ENCODE measurements at regions not wholly inside any gene's neighbourhood (a gene's known extent, or its start where the extent isn't known, plus 50 kb on each side); places are given as distances from the start of the nearest gene placed in this dataset.

DNA sequence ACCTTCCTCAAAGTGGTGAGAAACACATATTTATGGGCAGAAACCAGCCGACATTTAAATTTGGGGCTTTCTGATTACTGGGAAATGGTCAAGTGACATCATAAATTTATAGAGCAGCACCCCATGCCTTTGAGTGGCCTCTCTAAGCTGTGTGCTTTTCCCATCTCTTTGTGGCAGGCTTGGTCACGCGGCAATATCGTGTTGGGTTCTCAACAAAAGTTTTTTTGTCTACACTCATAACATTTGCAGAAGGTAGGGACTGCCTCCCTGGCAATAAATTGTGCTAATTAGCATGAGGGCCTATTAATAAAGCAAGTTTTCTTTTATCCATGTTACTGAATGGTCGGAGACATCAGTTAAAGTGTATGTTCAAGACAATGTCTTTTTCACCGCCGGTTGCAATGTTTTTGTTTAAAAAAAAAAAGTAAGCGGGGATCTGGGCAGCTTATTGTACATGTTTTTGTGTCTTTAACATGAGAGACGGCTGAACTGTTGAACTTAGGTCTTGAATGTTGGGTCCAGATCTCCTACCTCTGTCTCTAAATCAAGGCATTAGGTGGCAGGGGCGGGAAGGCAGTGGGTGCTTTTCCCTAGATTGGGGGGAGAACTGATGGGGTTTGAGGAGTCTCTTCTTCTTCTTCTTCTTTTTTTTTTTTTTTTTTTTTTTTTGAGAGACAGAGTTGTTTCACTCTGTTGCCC lies 193.3 kb downstream of the PHETA1 start:
- DNase-seq (ENCODE audit: low spot score): no peak

DNA sequence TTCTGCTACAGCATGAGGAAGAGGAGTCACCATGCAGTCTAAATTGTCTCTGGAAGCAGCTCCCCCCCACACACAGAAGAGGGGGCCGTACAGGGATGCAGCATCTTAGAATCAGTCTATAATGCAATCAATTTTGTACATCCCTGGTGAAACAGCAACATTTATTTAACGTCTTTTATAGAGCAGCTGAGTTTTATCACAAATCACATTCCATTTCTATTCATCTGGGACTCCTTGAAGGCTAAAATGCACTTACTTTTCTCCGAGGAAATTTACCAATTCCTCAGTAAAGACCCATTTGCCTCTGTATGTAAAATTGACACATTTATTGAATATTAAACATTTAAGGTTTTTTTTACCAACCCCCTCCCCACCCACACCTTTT lies 193.9 kb downstream of the PHETA1 start:
- no peak for DNase-seq (ENCODE audit: low spot score)

DNA sequence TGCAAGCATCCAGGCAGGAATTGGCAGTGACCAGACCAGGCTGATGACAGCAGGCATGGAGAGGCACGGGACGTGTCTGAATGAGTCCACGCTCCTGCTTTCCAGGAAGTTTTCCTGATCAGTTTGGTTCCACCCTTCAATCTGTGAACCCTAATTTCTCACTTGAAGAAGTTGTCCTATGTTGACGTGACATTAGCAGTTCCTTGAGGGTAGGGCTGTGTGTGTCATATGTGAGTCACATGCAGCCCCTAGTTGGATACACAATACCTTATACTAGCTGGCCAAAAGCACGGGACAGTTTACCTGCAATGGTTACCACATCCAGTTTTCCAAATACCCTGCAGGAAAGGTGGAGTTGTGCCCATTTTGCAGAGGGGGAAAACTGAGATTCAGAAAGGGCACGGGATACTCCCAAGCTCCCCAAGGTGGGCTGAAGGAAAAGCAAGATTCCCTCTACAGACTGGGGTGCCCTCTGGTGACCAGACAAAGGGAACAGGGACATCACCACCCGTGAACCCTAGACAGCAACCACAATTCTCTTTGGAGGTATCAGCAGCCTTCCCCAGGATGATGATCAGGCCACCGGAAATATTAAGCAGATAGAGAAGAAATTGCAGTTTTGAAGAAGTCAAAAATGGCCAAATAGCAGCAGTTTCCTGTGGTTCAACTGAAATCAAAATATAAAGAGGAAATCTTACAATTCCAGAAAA lies 194.5 kb downstream of the PHETA1 start:
- DNase-seq (ENCODE audit: low spot score): peak; percentile 13

DNA sequence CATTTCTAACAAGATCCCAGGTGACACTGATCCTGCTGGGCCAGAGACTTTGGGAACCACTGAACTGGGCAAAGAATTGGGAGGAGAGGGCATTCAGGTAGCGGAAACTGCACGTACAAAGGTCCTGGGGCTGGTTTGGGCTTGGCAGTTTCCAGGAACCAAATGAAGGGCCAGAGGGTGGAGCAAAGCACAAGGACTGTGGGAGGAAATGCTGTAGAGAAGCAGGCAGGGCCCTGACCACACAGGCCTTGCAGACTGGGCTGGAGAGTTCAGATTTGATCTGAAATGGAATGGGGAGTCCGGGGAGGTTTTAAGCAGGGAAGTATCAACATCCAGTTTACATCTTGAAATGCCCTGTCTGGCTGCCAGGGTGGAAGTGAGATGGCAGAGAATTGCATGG lies 195.1 kb downstream of the PHETA1 start:
- DNase-seq (ENCODE audit: low spot score): no peak

DNA sequence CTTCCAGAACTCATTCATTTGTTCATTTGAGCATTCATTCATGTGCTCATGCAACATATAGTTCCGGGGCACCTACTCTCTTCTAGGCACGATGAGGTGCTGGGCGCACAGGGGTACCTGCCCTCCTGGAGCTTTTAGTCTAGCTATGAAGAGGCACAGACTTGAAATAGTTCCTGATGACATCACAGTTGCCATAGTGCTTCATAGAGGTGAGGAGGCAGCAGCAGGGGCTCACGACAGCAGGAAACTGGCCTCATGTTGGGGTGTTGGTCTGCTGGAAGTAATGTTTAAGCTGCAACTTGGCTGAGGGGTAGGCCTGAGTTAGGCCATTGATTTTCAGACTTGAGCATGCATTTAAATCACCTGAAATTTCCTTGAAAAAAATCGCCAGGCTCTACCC lies 195.5 kb downstream of the PHETA1 start:
- no peak for DNase-seq (ENCODE audit: low spot score)

DNA sequence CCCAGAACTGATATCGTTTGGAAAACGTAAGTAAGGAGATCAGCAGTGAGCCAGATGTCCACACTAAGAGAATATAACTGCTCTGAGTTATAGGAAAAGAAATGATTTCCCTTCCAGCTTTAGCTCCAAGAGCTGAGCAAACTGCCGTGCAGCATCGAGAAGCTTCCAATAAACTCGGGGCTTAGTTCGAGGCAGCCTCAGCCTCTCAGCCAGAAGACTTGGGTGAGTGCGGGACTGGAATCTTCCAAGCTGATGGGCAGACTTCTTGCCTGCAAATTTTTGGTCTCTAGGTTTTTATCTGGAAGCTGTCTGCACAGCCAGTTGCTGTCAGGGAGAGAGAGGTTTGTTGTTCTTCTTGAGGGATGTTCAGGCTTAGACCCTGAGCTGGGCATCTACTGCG lies 196.1 kb downstream of the PHETA1 start:
- no peak for DNase-seq (ENCODE audit: low spot score)

DNA sequence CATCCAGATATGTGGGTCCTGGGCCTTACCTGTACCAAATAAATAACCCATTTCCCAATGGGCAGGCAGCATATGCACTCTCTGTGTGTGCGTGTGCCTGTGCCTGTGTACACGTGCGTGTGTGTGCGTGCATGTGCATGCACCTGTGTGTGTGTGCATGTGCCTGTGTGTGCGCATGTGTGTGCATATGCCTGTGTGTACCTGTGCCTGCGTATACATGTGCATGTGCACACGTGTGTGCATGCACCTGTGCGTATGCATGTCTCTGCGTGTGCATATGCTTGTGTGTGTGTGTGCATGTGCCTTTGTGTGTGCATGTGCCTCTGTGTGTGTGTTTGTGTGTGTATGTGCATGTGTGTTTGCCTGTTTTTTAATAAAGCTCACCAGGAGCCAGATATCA lies 197.1 kb downstream of the PHETA1 start:
- DNase-seq (ENCODE audit: low spot score): no peak

DNA sequence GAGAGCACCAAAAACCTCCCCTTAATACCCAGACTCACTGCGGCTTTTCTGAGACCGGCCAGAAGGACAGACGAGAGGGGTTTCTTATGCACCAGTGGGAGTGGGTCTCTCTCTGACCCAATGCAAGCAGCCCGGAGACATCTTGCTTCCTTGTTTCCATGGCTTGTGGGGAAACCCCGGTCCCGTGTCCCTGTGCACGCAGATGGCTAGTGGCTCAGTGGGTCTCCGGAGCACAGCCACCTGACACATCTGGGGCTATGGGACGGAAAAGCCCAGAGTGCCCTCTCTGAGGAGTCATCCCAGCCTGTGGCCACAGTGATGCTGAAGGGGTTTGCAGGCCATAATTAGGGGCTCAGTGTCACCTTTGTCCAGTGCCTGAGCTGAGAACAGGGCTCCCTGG lies 197.6 kb downstream of the PHETA1 start:
- DNase-seq (ENCODE audit: low spot score): no peak

DNA sequence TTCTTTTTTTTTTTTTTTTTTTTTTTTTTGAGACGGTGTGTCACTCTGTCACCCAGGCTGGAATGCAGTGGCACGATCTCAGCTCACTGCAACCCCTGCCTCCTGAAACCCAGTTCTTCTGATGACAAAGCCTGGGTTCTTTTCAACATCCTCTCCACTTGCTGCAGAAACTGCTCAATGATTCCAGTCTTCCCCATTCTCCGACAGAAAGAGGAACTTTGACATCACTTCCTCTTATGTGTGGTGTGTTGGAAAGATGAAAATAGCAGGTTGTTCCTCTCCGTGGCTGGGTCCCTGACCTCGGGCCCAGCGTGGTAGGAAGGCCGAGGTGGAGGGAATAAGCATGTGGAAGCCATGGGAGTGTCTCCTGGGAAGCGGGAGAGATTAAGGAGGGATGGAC lies 198.4 kb downstream of the PHETA1 start:
- no peak for DNase-seq (ENCODE audit: low spot score)

DNA sequence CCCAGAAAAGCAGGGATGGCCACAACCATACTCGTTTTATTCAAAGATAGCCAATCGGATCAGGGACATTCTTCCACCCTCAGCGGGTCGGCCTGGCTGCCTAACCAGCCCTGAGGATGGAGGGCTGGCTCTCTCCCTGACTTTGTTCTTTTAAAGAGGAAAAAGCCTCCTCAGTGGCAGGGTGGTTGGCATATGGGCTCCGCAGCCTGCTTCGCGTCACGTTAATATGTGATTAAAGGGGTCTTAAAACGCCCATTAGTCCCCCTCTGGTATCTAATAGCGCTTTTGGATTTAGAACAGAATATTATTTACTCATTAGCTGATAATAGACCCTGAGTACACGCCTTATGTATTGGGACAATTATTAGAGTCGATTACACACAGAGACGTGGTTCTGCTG lies 199.4 kb downstream of the PHETA1 start:
- DNase-seq (ENCODE audit: low spot score): no peak

DNA sequence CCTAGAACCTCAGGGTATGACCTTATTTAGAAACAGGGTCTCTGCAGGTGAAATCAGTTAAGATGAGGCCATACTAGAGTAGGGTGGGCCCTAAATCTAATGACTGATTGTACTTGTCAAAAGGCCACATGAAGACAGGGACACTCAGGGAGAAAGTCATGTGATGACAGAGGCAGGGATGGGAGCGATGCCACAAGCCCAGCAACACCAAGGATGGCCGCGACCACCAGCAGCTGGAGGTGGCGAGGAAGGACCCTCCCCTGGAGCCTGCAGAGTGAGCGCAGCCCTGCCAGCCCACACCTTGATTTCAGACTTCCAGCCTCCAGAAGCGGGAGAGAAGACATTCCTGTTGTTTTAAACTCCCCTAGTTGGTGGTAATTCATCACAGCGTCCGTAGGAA lies 199.9 kb downstream of the PHETA1 start:
- no peak for DNase-seq (ENCODE audit: low spot score)

DNA sequence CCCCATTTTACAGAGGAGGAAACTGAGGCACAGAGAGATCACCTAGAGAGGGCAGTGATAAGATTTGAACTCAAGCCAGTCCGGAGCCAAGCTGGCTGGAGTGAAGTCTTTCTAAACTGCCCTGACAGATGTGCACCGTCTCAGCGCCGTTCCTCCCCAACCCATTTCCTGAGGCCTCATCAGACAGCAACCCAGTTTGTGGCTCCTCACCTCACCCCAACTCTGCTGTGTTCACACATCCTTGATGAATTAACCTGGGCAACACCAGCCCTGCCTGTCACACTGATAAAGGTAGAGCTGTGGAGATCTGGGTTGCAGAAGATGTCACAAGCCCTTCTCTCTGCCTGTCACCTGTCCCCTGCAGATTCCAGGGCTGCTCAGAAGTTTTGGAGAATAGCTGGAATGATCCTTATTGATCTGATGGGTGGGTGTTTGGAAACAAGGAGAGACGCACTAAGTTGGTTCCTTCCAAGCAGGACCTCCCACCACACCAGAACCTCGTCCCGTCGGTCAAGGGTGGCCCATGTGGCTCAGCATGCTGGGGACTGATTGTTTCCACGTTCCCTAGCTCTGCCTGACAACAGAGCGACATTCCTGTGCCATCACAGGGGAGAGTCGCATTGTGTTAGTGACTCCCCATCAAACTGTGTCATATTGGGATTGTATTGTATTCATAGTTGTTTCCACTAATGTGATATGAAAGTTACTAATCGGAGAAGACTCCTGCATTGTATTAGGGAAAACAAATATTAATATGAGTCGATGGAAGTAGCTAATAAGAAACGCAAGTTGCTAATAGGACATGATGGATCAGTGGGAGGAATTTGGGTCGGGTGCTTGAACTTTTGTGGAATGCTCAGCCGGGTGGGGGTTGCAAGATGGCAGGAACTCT lies 200.6 kb downstream of the PHETA1 start:
- no peak for DNase-seq (ENCODE audit: low spot score)

DNA sequence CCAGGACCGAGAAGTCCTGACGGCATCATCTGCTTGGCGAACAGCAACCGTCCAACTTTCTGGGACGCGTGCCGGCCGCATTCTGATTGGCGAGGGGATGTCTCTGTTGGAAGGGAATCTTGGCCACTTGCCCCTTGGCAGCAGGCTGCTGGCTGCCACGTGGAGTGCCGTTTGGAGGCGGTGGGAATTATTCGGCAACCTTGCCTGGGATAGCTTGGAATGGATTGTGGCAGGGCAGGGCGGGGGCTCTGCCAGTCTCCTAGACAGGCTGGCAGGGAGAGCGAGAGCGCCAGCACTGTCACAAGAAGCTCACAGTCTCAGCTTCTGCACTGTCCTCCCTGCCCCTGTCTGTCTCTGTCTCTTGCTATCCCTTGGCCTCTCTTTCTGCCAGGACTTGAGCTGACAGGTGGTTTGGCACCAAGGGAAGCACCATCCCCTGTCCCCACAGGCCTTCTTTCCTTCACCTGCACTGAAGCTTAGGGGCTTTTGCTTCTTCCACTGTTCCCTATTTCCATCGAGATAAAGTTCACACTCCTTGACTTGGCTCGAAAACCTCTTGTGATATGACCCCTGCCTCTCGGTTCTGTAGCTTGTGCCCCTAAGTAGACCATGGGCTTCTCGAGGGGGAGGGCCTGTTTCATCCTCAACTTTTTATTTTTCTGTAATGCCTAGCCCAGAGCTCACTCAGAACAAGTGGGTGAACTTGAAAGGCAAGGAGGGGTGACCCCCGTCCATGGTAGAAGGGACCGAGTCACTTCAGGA lies 201.9 kb downstream of the PHETA1 start:
- no peak for DNase-seq (ENCODE audit: low spot score)

DNA sequence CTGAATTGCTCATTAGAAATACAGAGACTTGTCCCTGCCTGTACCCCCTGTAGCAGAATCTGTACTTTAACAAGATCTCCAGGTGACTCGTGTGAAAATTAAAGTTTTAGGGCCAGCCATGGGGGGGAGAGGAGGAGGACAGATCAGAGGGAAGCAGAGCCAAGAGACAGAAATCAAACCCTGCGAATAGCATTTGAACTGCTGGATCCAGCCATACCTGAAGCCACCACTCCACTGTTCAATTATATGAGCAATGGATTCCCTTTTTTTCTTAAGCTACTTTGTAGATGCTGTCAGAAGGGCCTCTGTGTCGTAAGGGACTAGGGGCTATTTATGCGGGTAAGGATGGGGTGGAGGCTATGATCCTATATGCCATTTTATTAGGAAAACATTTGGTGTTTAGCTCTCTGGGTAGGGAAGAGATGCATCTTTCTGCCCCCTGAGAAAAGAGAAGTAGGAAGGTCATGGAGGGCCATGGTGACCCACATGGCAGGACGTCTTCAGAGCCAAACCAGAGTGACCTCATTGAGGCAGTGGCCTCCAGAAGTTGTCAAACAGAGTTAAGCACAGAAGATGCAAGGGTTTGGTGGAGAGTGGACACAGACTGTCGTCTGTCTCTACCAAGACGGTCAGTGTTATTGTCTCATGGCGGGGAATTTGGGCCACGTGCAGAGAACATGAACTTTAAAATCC lies 203.9 kb downstream of the PHETA1 start:
- no peak for DNase-seq (ENCODE audit: low spot score)

DNA sequence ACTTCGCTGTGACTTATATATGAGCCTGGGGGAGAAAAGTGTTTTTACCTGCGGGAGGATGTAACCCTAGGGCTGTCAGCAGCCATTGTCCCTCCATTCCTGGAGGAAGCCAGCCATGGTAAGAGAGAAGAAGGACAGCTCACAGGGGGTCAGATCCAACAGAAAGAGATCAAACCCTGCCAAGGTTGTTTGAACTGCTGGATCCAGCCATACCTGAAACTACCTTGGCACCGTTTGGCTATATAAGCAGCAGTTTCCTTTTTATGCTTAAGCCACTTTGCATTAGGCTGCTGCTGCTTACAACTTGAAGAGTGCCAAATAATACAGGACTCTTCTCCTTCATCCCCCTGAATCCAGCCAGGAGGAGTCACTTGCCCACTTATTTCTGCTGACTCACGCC lies 205.5 kb downstream of the PHETA1 start:
- DNase-seq (ENCODE audit: low spot score): no peak

DNA sequence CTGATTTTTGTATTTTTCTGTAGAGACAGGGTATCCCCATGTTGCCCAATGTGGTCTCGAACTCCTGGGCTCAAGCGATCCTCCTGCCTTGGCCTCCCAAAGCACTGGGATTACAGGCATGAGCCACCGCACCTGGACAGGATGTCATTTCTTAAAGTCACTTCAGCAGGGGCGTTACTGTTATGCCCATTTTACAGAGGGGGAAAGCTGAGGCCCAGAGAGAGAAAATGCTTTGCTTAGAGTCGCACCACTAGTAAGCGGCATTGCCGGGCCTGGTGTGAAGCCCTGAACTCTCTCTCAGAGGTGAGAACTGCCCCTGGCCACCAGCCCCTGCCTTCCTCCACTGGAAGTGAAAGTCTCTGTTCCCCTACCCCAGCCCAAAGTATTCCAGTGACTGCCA lies 207.0 kb downstream of the PHETA1 start:
- no peak for DNase-seq (ENCODE audit: low spot score)

DNA sequence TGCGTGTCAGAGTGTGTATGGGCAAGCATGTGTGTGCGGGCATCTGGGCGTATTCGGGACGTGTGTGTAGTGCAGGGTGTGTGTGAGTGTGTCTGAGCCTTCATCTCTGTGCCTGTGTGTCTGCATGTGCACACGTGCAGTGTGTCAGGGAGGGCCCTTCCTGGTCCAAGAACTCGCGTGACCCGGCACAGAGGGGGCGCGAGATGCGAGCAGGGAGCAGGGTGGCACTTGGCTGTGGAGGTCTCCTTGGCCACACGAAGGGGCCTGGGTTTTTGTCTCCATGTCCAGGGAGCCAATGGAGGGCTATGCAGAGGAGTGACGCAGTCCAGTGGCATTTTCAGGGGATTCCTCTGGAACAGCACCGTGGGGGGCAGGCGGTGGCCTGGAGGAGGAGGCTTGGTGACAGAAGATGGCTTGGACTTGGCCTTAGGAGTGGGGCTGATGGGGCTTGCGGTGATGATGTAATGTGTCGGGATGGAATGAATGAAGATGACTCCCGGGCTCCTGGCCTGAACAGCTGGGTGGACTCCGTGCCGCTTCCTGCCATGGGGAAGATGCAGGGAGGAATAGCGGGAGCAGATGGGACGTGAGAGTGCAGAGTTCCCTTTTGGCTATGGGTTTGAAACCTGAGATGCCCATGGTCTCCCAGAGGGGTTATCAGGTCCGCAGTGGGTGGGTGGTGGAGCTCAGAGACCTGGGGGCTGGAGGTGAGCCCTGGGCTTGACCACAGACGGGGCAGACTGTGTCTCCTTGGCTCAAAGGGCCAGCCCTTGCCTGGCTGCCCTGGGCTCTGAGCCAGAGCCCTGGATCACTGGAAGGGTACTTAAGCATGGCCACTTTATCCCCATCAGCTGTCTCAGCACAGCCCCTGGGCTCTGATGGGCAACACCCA lies 208.3 kb downstream of the PHETA1 start:
- DNase-seq (ENCODE audit: low spot score): no peak

DNA sequence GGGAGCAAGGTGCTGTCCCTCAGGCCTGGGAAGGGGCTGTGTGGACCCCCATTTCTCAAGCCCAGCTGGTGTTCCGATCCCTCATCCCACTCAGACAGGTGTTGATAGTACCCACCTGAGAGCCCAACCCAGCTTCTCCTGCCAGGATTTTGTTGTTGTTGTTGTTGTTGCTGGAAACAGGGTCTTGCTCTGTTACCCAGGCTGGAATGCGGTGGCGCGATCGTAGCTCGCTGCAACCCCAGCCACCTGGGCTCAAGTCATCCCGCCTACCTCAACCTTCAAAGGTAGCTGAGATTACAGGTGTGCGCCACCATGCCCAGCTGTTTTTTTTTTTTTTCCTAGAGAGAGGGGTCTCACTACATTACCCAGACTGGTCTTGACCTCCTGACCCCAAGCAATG lies 209.9 kb downstream of the PHETA1 start:
- no peak for DNase-seq (ENCODE audit: low spot score)

DNA sequence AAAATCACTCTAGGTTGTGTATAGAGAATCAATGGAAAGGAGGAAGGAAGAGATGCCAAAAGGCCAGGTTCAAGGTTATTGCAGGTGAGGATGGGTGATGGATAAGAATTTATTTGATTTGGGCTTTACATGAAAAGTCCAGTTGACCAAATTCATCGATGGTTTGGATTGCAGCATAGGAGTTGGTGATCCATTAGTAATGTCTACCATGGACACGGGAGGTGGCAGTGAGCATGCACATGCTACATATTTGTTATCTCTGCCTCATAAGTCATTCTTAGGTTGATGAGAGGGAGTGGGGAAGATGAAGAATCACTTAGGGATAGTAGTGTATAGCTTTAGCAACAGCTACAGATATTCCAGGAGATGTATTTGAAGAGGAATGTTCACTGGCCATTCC lies 211.4 kb downstream of the PHETA1 start:
- DNase-seq (ENCODE audit: low spot score): no peak

DNA sequence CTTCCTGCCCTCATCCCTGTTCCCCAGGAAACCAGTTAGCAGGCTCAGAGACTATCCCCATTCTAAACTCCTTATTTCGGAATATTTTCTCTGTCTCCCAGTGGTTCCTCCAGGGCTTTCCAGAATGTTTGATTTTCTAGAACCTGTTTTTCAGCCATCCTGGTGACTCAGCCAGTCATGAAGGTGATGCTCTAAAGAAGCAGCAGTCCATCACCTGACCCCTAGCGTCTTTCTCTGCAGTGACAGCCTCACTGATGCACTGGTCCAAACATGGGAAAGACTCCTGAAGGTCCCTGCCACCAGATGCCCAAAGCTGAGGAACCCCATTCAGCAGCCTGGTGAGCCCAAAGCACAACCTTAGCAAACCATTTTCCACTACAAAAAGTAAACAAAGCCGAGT lies 212.6 kb downstream of the PHETA1 start:
- DNase-seq (ENCODE audit: low spot score): peak; percentile 16

Data from HT-29 (cell line).